HG03280 (cell line): ENCODE measurements at regions not wholly inside any gene's neighbourhood (a gene's known extent, or its start where the extent isn't known, plus 50 kb on each side); places are given as distances from the start of the nearest gene placed in this dataset.
A peak's percentile ranks its signal among the peaks of the same experiment; 100 is the strongest.
"Not testable (repeated sequence)": the region's sequence is repeated elsewhere in the genome, so short reads cannot be mapped to it uniquely, and the experiment has no call there.

Experiments used
- ATAC-seq: cut with Tn5 transposase; IDR thresholded peaks from one replicate; pipeline ENCODE4 v1.9.1; 2021; ENCODE audit warnings: mild to moderate bottlenecking, moderate library complexity; ENCODE audit not compliant: unreplicated experiment

- no peak for ATAC-seq
Measured at GRCh38 chr5:118220556-118221195, 767.7 kb downstream of the DTWD2 start.

GRCh38 chr5:118211606-118212005, 776.7 kb downstream of the DTWD2 start:
- no peak for ATAC-seq

GRCh38 chr5:118208031-118208453, 780.3 kb downstream of the DTWD2 start:
- ATAC-seq, result no peak

GRCh38 chr5:118199801-118200200, 788.5 kb downstream of the DTWD2 start:
- ATAC-seq, result no peak

GRCh38 chr5:118196229-118196628, 792.1 kb downstream of the DTWD2 start:
- no peak for ATAC-seq

- ATAC-seq, result no peak
Measured at GRCh38 chr5:118195211-118195610, 793.1 kb downstream of the DTWD2 start.

- no peak for ATAC-seq
Measured at GRCh38 chr5:118193194-118193905, 795.0 kb downstream of the DTWD2 start.

GRCh38 chr5:118185018-118185417, 803.3 kb downstream of the DTWD2 start:
- no peak for ATAC-seq

GRCh38 chr5:118176146-118176545, 812.2 kb downstream of the DTWD2 start:
- ATAC-seq, result no peak

GRCh38 chr5:118174671-118175070, 813.7 kb downstream of the DTWD2 start:
- no peak for ATAC-seq

- no peak for ATAC-seq
Measured at GRCh38 chr5:118173340-118173739, 815.0 kb downstream of the DTWD2 start.

GRCh38 chr5:118165619-118166018, 822.7 kb downstream of the DTWD2 start:
- no peak for ATAC-seq

- no peak for ATAC-seq
Measured at GRCh38 chr5:118156181-118156580, 832.2 kb downstream of the DTWD2 start.

- peak; percentile 62 for ATAC-seq
Measured at GRCh38 chr5:118146824-118147223, 841.5 kb downstream of the DTWD2 start.

- ATAC-seq, result no peak
Measured at GRCh38 chr5:118144540-118144939, 843.8 kb downstream of the DTWD2 start.

- no peak for ATAC-seq
Measured at GRCh38 chr5:118139361-118139760, 849.0 kb downstream of the DTWD2 start.

- no peak for ATAC-seq
Measured at GRCh38 chr5:118126159-118126558, 862.2 kb downstream of the DTWD2 start.

- no peak for ATAC-seq
Measured at GRCh38 chr5:118125687-118126086, 862.7 kb downstream of the DTWD2 start.

GRCh38 chr5:118121258-118121657, 867.1 kb downstream of the DTWD2 start:
- ATAC-seq, result no peak

- ATAC-seq, result no peak
Measured at GRCh38 chr5:118115791-118116190, 872.6 kb downstream of the DTWD2 start.

- ATAC-seq, result no peak
Measured at GRCh38 chr5:118111956-118112355, 876.4 kb downstream of the DTWD2 start.

- ATAC-seq, result not testable (repeated sequence)
Measured at GRCh38 chr5:118107246-118107645, 881.1 kb downstream of the DTWD2 start.

- ATAC-seq, result no peak
Measured at GRCh38 chr5:118098716-118099115, 889.6 kb downstream of the DTWD2 start.
